Mesenchymal stem cell (in vitro differentiated cells and primary cell): ENCODE measurements at regions not wholly inside any gene's neighbourhood (a gene's known extent, or its start where the extent isn't known, plus 50 kb on each side); places are given as distances from the start of the nearest gene placed in this dataset.
A peak's percentile ranks its signal among the peaks of the same experiment; 100 is the strongest.

ENCODE experiments used
- DNase-seq: peaks from one replicate; pipeline ENCODE4 v3.0.0-alpha.2; 2013
- H2AFZ ChIP-seq: one replicate; pipeline ENCODE4 v1.6.1; 2013; ENCODE audit warnings: low read depth, mild to moderate bottlenecking, control low read depth, inconsistent platforms, low read length, moderate library complexity
- H2AK5ac ChIP-seq: 2 replicates; pipeline ENCODE4 v1.6.1; 2013; ENCODE audit warnings: low read length, moderate library complexity, mild to moderate bottlenecking, inconsistent platforms; ENCODE audit not compliant: severe bottlenecking
- H2BK120ac ChIP-seq: one replicate; pipeline ENCODE4 v1.6.1; 2013; ENCODE audit warnings: low read depth, mild to moderate bottlenecking, inconsistent platforms, low read length, moderate library complexity
- H2BK12ac ChIP-seq, 2 experiments: one replicate each; pipeline ENCODE4 v1.6.1; 2013; ENCODE audit warnings: inconsistent platforms in 2 of 2, low read length in 2 of 2, mild to moderate bottlenecking in 2 of 2, moderate library complexity in 2 of 2, control low read depth in 1 of 2
- H2BK15ac ChIP-seq: one replicate; pipeline ENCODE4 v1.6.1; 2013; ENCODE audit warnings: mild to moderate bottlenecking, low read depth, inconsistent platforms; ENCODE audit not compliant: poor library complexity, severe bottlenecking
- H2BK5ac ChIP-seq: 2 replicates; pipeline ENCODE4 v1.6.1; 2013; ENCODE audit warnings: low read depth, mild to moderate bottlenecking, low read length, control low read depth, inconsistent platforms; ENCODE audit not compliant: poor library complexity, severe bottlenecking
- H3K14ac ChIP-seq, 2 experiments: one replicate each; pipeline ENCODE4 v1.6.1; 2013; ENCODE audit warnings: inconsistent platforms in 2 of 2, low read length in 2 of 2, control low read depth in 1 of 2, mild to moderate bottlenecking in 1 of 2, moderate library complexity in 1 of 2
- H3K18ac ChIP-seq, 2 experiments: one replicate each; pipeline ENCODE4 v1.6.1; 2013; ENCODE audit warnings: inconsistent platforms in 2 of 2, low read length in 2 of 2, control low read depth in 1 of 2, low read depth in 1 of 2, mild to moderate bottlenecking in 1 of 2
- H3K23ac ChIP-seq, 2 experiments: one replicate each; pipeline ENCODE4 v1.6.1; 2013; ENCODE audit warnings: inconsistent platforms in 2 of 2, low read length in 2 of 2, mild to moderate bottlenecking in 2 of 2, moderate library complexity in 2 of 2, control low read depth in 1 of 2
- H3K27ac ChIP-seq: 2 replicates; pipeline ENCODE4 v1.5.1; 2013; ENCODE audit warnings: mild to moderate bottlenecking, moderate library complexity, low read length, control low read depth, inconsistent platforms; ENCODE audit not compliant: poor library complexity, severe bottlenecking
- H3K27me3 ChIP-seq, 2 experiments: 2 replicates each; pipeline versions ENCODE4 v1.6.1 to v1.7.0; 2013; ENCODE audit warnings: low read length in 2 of 2, mild to moderate bottlenecking in 2 of 2, moderate library complexity in 2 of 2, control low read depth in 1 of 2, inconsistent platforms in 1 of 2; ENCODE audit not compliant: control insufficient read depth in 1 of 2, insufficient read depth in 1 of 2
- H3K36me3 ChIP-seq, 2 experiments: 2 replicates each; pipeline versions ENCODE4 v1.6.1 to v1.7.0; 2013; ENCODE audit warnings: low read length in 2 of 2, control low read depth in 1 of 2, inconsistent platforms in 1 of 2, low read depth in 1 of 2, mild to moderate bottlenecking in 1 of 2; ENCODE audit not compliant: insufficient read depth in 2 of 2, control insufficient read depth in 1 of 2
- H3K4ac ChIP-seq, 2 experiments: one replicate each; pipeline ENCODE4 v1.6.1; 2013; ENCODE audit warnings: inconsistent platforms in 2 of 2, low read length in 2 of 2, mild to moderate bottlenecking in 2 of 2, moderate library complexity in 2 of 2, control low read depth in 1 of 2, low read depth in 1 of 2
- H3K4me1 ChIP-seq: 2 replicates; pipeline ENCODE4 v1.6.1; 2013; ENCODE audit warnings: low read depth, low read length, control low read depth; ENCODE audit not compliant: control insufficient read depth, insufficient read depth
- H3K4me2 ChIP-seq: 2 replicates; pipeline ENCODE4 v1.6.1; 2013; ENCODE audit warnings: low read length, mild to moderate bottlenecking, inconsistent platforms; ENCODE audit not compliant: poor library complexity, severe bottlenecking
- H3K4me3 ChIP-seq, 2 experiments: 2 replicates each; pipeline versions ENCODE4 v1.5.1 to v1.7.0; 2013; ENCODE audit warnings: low read length in 2 of 2, mild to moderate bottlenecking in 2 of 2, control low read depth in 1 of 2, low read depth in 1 of 2; ENCODE audit not compliant: insufficient read depth in 1 of 2
- H3K79me1 ChIP-seq: replicated peaks from 2 replicates; pipeline ENCODE4 v1.6.1; 2013; ENCODE audit warnings: mild to moderate bottlenecking, control low read depth, low read length, inconsistent platforms; ENCODE audit not compliant: poor library complexity, severe bottlenecking
- H3K9ac ChIP-seq: 2 replicates; pipeline ENCODE4 v1.7.0; 2013; ENCODE audit warnings: mild to moderate bottlenecking, low read length, moderate library complexity
- H3K9me3 ChIP-seq: 2 replicates; pipeline ENCODE4 v1.7.0; 2013; ENCODE audit warnings: mild to moderate bottlenecking, low read length; ENCODE audit not compliant: control insufficient read depth
- H4K8ac ChIP-seq: one replicate; pipeline ENCODE4 v1.6.1; 2013; ENCODE audit warnings: inconsistent platforms, mild to moderate bottlenecking, low read length, moderate library complexity
- H4K91ac ChIP-seq: one replicate; pipeline ENCODE4 v1.6.1; 2013; ENCODE audit warnings: mild to moderate bottlenecking, low read length, inconsistent platforms
- WGBS: methylation state at CpG from one replicate; pipeline ENCODE4 v1.1.7; 2013; ENCODE audit warnings: mixed read lengths; 5-methylcytosine and 5-hydroxymethylcytosine counted together

DNA sequence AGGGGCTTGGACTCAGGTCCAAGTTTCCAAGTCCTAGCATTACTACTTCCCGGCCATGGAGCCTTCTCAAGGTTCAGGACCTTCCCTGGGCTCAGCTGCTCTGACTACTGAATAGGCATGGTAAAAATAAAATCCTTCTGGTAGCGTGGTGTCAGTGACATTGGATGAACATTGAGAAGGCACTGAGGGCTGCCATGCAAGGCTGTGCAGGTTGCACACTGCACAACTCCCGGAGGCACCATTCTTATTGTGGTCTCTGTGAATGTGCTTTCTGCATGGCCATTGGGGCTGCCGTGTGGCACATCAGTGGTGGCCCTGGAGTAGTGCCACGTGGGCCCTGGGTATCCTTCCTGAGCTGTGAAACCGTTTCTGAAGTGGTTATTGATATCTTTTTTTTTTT is 250.2 kb upstream of the CIBAR2 start:
- Histone ChIP-seq H3K14ac (peak overlapping the region in 1 of 2 experiments; percentile 84), H3K36me3 (peaks cover 4 to 20% of the 10 kb centered on the region in 2 experiments), H2AFZ (no peak overlapping the region), H3K4me3 (no peak overlapping the region), H4K8ac (peak overlapping the region; percentile 81), H3K79me1 (peaks cover 15% of the 10 kb centered on the region), H2BK15ac (peak overlapping the region; percentile 82), H3K18ac (peak overlapping the region; percentile 85 to 90), H2BK5ac (no peak overlapping the region), H3K4ac (peak overlapping the region; percentile 88 to 96), H3K27me3 (no peaks in the 10 kb centered on the region), H2BK120ac (peak overlapping the region; percentile 91), H3K4me2 (no peak overlapping the region), H3K4me1 (peaks cover 52% of the 10 kb centered on the region), H2AK5ac (no peak overlapping the region), H3K9me3 (no peaks in the 10 kb centered on the region), H2BK12ac (peak overlapping the region; percentile 91 to 100), H3K9ac (no peak overlapping the region), H3K23ac (no peak overlapping the region), H3K27ac (no peak overlapping the region), H4K91ac (peak overlapping the region; percentile 91)
- 97% methylated on average over 5 of the region's 6 CpGs for WGBS
- DNase-seq: peak; percentile 28

DNA sequence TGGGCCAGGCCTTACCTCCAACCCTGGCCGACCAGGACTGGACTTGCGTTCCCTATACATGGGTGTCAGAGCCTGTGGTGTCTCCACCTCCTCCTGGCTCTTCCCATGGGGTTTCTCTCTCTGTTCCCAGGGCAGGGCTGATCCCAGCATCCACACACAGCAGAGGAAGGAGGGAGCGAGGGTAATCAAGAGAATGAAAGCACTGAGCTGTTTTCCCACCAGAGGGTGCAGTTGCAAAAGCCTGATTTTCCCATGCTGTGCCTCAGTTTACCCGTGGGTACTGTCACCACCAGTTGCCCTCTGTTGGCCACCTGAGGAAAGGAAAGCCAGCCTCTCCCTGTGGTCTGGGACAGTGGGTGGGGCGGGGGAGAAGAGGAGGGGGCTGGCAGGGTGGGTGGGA is 249.7 kb upstream of the GSE1 start:
- peak; percentile 67 for DNase-seq
- Histone ChIP-seq H2BK12ac (peak overlapping the region; percentile 87 to 99), H2BK5ac (no peak overlapping the region), H3K79me1 (peaks cover 17% of the 10 kb centered on the region), H3K27me3 (no peaks in the 10 kb centered on the region), H3K36me3 (peaks cover 0 to 16% of the 10 kb centered on the region in 2 experiments), H2BK15ac (peak overlapping the region; percentile 63), H2BK120ac (peak overlapping the region; percentile 98), H3K4me2 (no peak overlapping the region), H4K91ac (peak overlapping the region; percentile 98), H3K9ac (no peak overlapping the region), H3K27ac (no peak overlapping the region), H2AK5ac (peak overlapping the region; percentile 61), H3K9me3 (no peaks in the 10 kb centered on the region), H3K4me1 (peaks cover 52% of the 10 kb centered on the region), H2AFZ (no peak overlapping the region), H4K8ac (peak overlapping the region; percentile 97), H3K23ac (no peak overlapping the region), H3K4ac (peak overlapping the region; percentile 83 to 98), H3K14ac (peak overlapping the region in 1 of 2 experiments; percentile 99), H3K18ac (peak overlapping the region; percentile 98), H3K4me3 (no peak overlapping the region)
- 77% methylated on average over 4 of the region's 5 CpGs for whole genome bisulfite sequencing

DNA sequence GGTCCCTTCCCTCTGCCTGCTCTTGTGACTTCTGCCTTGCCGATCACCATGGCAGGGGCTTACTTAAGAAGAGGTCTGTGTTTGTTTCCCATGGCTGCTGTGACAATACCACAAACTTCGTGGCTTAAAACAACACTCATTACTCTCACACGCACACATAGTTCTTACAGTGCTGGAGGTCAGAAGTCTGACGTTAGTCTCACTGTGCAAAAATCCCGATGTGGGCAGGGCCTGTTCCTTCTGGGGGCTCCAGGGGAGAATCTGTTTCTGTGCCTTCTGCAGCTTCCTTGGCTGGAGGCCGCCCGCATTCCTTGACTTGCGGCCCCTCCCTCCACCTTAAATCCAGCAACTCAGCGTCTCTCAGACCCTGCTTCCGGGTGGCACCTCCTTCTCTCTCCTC is 249.2 kb upstream of the GSE1 start:
- DNase-seq: peak; percentile 100
- Histone ChIP-seq H3K18ac (peak overlapping the region; percentile 94 to 99), H2BK120ac (peak overlapping the region; percentile 99), H3K4me2 (no peak overlapping the region), H2BK15ac (no peak overlapping the region), H4K8ac (peak overlapping the region; percentile 62), H3K27me3 (no peaks in the 10 kb centered on the region), H3K9me3 (no peaks in the 10 kb centered on the region), H3K36me3 (peaks cover 0 to 16% of the 10 kb centered on the region in 2 experiments), H2BK12ac (peak overlapping the region; percentile 81 to 98), H3K79me1 (peaks cover 17% of the 10 kb centered on the region), H3K23ac (no peak overlapping the region), H3K4ac (peak overlapping the region; percentile 97 to 99), H3K14ac (no peak overlapping the region), H3K27ac (peak overlapping the region; percentile 17), H4K91ac (peak overlapping the region; percentile 97), H2AK5ac (no peak overlapping the region), H3K9ac (no peak overlapping the region), H2BK5ac (no peak overlapping the region), H3K4me3 (no peak overlapping the region), H2AFZ (no peak overlapping the region), H3K4me1 (peaks cover 52% of the 10 kb centered on the region)
- 10% methylated on average over 10 of the region's 10 CpGs for WGBS

DNA sequence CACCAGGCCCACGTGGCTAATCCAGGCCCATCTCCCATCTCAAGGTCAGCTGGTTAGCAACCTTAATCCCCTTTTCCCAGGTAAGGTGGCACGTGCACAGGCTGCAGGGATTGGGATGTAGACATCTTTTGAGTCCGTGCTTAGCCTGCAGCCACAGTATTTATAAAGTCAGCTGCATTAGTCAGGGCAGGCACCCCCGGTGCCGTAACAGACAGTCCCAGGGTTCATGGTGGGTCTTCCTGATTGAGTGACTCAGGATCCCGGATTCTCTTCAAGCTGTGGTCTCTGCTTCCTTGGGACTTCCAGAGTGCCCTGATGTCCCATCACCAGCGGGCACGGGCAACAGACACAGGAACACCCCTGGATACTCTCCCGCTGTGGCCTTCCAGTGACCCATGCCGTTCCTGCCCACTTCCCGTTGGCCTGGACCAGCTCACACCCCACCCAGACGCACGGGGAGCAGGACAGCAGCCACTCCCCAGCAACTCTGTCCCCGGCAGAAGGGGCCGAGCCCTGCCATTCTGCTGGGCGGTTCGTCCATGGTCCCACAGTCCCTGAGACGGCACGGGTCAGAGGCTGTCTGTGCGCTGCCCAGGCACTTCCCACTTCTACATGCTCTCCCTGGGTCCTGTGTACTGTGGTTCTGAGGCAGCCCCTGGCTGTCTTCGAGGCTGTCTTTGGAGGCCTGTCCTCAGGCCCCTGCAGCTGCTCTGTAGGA is 248.6 kb upstream of the GSE1 start:
- H3K23ac ChIP-seq: no peak overlapping the region
- H3K27ac ChIP-seq: peak overlapping the region; percentile 17
- no peaks in the 10 kb centered on the region for H3K27me3 ChIP-seq
- peak overlapping the region; percentile 81 to 98 for H2BK12ac ChIP-seq
- H2BK120ac ChIP-seq: peak overlapping the region; percentile 99
- DNase-seq: peak; percentile 97
- peak overlapping the region; percentile 79 for H2BK15ac ChIP-seq
- no peak overlapping the region for H3K4me2 ChIP-seq
- H3K4me3 ChIP-seq: no peak overlapping the region
- peaks cover 47% of the 10 kb centered on the region for H3K4me1 ChIP-seq
- peak overlapping the region; percentile 62 for H4K8ac ChIP-seq
- no peak overlapping the region for H3K9ac ChIP-seq
- no peak overlapping the region for H2BK5ac ChIP-seq
- peak overlapping the region; percentile 97 to 99 for H3K4ac ChIP-seq
- peaks cover 14% of the 10 kb centered on the region for H3K79me1 ChIP-seq
- H3K9me3 ChIP-seq: no peaks in the 10 kb centered on the region
- peak overlapping the region; percentile 33 for H2AK5ac ChIP-seq
- H4K91ac ChIP-seq: peak overlapping the region; percentile 97
- H3K36me3 ChIP-seq: peaks cover 0 to 11% of the 10 kb centered on the region in 2 experiments
- peak overlapping the region; percentile 94 to 99 for H3K18ac ChIP-seq
- WGBS: 54% methylated on average over 21 of the region's 21 CpGs
- no peak overlapping the region for H2AFZ ChIP-seq
- H3K14ac ChIP-seq: peak overlapping the region in 1 of 2 experiments; percentile 88
